Vagina (tissue), 2 donors: ENCODE measurements at regions not wholly inside any gene's neighbourhood (a gene's known extent, or its start where the extent isn't known, plus 50 kb on each side); places are given as distances from the start of the nearest gene placed in this dataset.

Experiments
- DNase-seq, 2 donors: peaks; one replicate each; pipeline ENCODE4 v3.0.0-alpha.2; 2017; ENCODE audit errors: extremely low spot score in 2 of 2
- H3K27ac ChIP-seq: fragments of 200-600 bp; sonication (generic); one replicate; pipeline ENCODE4 v1.5.1; 2019
- H3K27me3 ChIP-seq: fragments of 200-600 bp; sonication (generic); one replicate; pipeline ENCODE4 v1.5.1; 2019
- H3K36me3 ChIP-seq, 2 donors: fragments of 200-600 bp; sonication (generic); one replicate each; pipeline ENCODE4 v1.5.1; 2017 to 2019
- H3K4me1 ChIP-seq: fragments of 200-600 bp; sonication (generic); one replicate; pipeline ENCODE4 v1.5.1; 2019
- H3K4me3 ChIP-seq, 2 donors: fragments of 200-600 bp; sonication (generic); 1 replicate in 1 of 2; 2 replicates in 1 of 2; pipeline ENCODE4 v1.5.1; 2016 to 2019
- H3K9me3 ChIP-seq: fragments of 200-600 bp; sonication (generic); one replicate; pipeline ENCODE4 v1.5.1; 2019
- POLR2A ChIP-seq, 2 donors: fragments of 450-650 bp; IDR thresholded peaks; one replicate each; pipeline ENCODE4 v1.6.1; 2017; ENCODE audit warnings: antibody characterized with exemption in 2 of 2, mild to moderate bottlenecking in 2 of 2, moderate library complexity in 2 of 2
- POLR2AphosphoS5 ChIP-seq, 2 donors: sonication (generic); formaldehyde crosslinking; IDR thresholded peaks; one replicate each; pipeline ENCODE4 v1.9.0; 2017; ENCODE audit warnings: antibody characterized with exemption in 2 of 2, mild to moderate bottlenecking in 2 of 2, low read depth in 1 of 2; ENCODE audit not compliant: insufficient read depth in 1 of 2
- intact Hi-C: fragments of 100-400 bp; cut with DNase I; formaldehyde crosslinking; loops from one replicate; pipeline ENCODE4 v1.15.1; 2023
- TF ChIP-seq, protein P1 (sequence below), 3 experiments: fragments of 450-650 bp in 2 of 3; fragments of 200-600 bp in 1 of 3; sonication (generic) in 1 of 3; IDR thresholded peaks; one replicate each; pipeline ENCODE4 v1.5.1; 2017 to 2019; ENCODE audit warnings: antibody characterized with exemption in 3 of 3, mild to moderate bottlenecking in 2 of 3, moderate library complexity in 2 of 3

DNA sequence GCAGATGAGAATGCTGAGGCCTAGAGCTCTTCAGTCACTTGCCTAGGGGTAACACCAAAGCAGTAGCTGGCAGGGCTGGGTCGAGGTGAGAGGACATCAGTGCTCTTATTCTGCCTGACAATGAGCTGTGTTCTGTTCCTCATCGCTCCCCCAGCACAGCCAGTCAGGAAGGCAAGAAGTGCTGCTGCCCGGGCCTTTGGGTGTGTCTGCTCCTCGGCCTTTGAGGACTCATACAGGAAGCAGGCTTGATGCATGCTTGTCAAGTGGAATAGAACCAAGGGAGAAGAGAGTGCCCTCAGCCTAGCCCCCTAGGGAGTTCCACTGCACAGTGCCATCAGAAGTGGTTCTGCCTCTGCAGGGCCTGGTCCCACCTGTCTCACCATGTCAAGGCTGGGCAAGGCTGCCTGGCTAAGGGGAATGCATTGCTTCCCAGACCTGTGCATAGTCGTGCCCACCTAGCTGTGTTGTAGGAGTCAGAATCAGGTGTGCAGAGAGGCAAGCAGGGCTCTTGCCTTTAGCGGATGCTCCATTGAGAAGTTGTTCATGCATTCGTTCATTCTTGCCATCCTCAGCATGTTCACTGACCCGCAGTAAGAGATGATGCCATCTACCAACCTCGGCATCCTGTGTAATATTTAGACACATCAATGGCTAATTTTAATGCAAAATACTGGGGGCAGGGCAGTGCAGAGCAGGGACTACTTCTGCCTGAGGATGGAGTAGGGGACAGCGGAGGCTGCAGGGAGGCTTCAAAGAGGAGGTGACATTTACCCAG is 156.6 kb downstream of the RPS24 start:
- no peak for DNase-seq
- H3K36me3 ChIP-seq = no peaks in the 10 kb centered on the region
- no peaks in the 10 kb centered on the region for H3K27me3 ChIP-seq
- H3K4me3 ChIP-seq = no peak overlapping the region
- H3K27ac ChIP-seq = no peak overlapping the region
- no peaks in the 10 kb centered on the region for H3K4me1 ChIP-seq
- TF ChIP-seq POLR2A (IDR thresholded peaks at IDR 0.05) (no peak), POLR2AphosphoS5 (IDR thresholded peaks at IDR 0.05; ENCODE audit: insufficient read depth in 1 of 2, low read depth in 1 of 2) (no peak)
- TF ChIP-seq, protein P1, sequence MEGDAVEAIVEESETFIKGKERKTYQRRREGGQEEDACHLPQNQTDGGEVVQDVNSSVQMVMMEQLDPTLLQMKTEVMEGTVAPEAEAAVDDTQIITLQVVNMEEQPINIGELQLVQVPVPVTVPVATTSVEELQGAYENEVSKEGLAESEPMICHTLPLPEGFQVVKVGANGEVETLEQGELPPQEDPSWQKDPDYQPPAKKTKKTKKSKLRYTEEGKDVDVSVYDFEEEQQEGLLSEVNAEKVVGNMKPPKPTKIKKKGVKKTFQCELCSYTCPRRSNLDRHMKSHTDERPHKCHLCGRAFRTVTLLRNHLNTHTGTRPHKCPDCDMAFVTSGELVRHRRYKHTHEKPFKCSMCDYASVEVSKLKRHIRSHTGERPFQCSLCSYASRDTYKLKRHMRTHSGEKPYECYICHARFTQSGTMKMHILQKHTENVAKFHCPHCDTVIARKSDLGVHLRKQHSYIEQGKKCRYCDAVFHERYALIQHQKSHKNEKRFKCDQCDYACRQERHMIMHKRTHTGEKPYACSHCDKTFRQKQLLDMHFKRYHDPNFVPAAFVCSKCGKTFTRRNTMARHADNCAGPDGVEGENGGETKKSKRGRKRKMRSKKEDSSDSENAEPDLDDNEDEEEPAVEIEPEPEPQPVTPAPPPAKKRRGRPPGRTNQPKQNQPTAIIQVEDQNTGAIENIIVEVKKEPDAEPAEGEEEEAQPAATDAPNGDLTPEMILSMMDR (IDR thresholded peaks at IDR 0.05) = no peak
- H3K9me3 ChIP-seq = no peaks in the 10 kb centered on the region
- intact Hi-C loops = no loop called here

DNA sequence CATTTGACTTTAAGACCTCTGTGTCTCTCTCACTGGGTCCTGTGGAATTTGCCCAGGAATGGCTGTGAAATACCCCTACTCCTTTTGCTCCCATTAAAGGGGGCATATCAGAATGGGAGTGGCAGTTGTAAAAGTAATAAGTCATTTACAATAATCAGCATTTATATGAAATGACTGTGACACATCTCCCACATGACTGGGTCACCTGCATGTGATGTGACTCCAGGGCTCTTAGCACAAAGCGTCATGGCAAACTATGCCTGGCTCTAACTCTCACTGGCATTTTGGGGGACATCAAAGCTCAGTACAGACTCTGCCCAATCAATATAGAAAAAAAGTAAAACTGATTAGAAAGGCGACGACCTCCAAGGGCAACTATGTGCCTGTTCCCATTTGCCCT is 157.6 kb downstream of the RPS24 start:
- no peaks in the 10 kb centered on the region for H3K4me1 ChIP-seq
- no peaks in the 10 kb centered on the region for H3K27me3 ChIP-seq
- H3K36me3 ChIP-seq = no peaks in the 10 kb centered on the region
- H3K9me3 ChIP-seq = no peaks in the 10 kb centered on the region
- DNase-seq = no peak
- intact Hi-C loops = no loop called here
- no peak overlapping the region for H3K27ac ChIP-seq
- TF ChIP-seq, protein P1 (IDR thresholded peaks at IDR 0.05) = no peak
- TF ChIP-seq POLR2A (IDR thresholded peaks at IDR 0.05) = no peak
- TF ChIP-seq POLR2AphosphoS5 (IDR thresholded peaks at IDR 0.05; ENCODE audit: insufficient read depth in 1 of 2, low read depth in 1 of 2) = no peak
- no peak overlapping the region for H3K4me3 ChIP-seq

DNA sequence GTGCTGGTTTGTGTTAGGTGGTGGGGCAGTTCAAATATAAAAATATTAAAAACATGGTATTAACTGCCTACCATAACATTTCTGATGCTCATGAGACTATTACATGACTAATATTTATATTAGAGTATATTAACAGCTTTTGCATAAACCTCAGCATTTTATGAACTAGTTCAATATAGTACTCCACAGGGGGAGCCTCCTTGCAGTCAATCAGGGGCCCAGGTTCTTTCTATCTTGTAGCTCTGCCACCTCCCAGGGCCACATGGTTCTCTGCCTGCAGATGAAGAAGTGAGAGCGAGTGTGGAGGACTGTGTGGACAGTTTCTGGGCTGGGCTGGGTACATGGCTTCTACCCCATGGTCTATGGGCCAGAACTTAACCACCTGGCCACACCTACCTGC is 159.5 kb downstream of the RPS24 start:
- Histone ChIP-seq H3K36me3 (no peaks in the 10 kb centered on the region), H3K9me3 (no peaks in the 10 kb centered on the region), H3K4me3 (no peak overlapping the region), H3K27me3 (no peaks in the 10 kb centered on the region), H3K27ac (no peak overlapping the region), H3K4me1 (no peaks in the 10 kb centered on the region)
- intact Hi-C loops = no loop called here
- TF ChIP-seq, protein P1 (IDR thresholded peaks at IDR 0.05) = no peak
- TF ChIP-seq POLR2A (IDR thresholded peaks at IDR 0.05) (no peak), POLR2AphosphoS5 (IDR thresholded peaks at IDR 0.05; ENCODE audit: insufficient read depth in 1 of 2, low read depth in 1 of 2) (no peak)
- no peak for DNase-seq

DNA sequence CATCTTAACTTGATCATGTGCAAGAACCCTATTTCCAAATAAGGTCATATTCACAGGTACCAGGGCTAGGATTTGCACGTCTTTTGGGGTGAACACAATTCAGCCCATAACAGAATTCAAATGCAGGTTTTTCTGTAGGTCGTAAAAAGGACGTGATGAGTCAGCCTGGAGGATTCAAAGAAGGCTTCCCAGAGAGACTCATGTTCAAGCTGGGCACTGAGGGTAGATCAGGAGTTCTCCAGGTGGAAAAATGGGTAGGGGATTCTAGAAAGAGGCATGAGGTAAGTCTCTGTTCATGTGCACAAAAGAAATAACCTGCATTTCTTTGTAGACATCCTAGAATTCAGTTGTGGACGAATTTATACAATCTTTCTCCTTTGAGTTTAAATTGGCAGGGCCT is 160.4 kb downstream of the RPS24 start:
- H3K27ac ChIP-seq = no peak overlapping the region
- H3K4me1 ChIP-seq = no peaks in the 10 kb centered on the region
- no peaks in the 10 kb centered on the region for H3K27me3 ChIP-seq
- intact Hi-C loops = no loop called here
- no peak for DNase-seq
- H3K4me3 ChIP-seq = no peak overlapping the region
- no peaks in the 10 kb centered on the region for H3K9me3 ChIP-seq
- H3K36me3 ChIP-seq = no peaks in the 10 kb centered on the region
- TF ChIP-seq POLR2A (IDR thresholded peaks at IDR 0.05) (no peak), POLR2AphosphoS5 (IDR thresholded peaks at IDR 0.05; ENCODE audit: insufficient read depth in 1 of 2, low read depth in 1 of 2) (no peak)
- TF ChIP-seq, protein P1 (IDR thresholded peaks at IDR 0.05) = no peak
